Pancreas (tissue), 10 donors: ENCODE measurements at regions not wholly inside any gene's neighbourhood (a gene's known extent, or its start where the extent isn't known, plus 50 kb on each side); places are given as distances from the start of the nearest gene placed in this dataset.

ENCODE experiments used
- ATAC-seq, 4 donors: fragments of 200-7000 bp; cut with Tn5 transposase; one replicate each; pipeline versions ENCODE4 v1.8.0 to v1.9.1; 2020; ENCODE audit warnings: mild to moderate bottlenecking in 4 of 4, moderate library complexity in 4 of 4
- DNase-seq, 6 donors: peaks; one replicate each; pipeline ENCODE4 v3.0.0-alpha.2; 2020
- FAIRE-seq: peaks from 2 replicates; lab custom pipeline; 2012; peaks lifted over from hg19 to GRCh38; lab: Jason Lieb, UNC
- H3K27ac ChIP-seq, 4 donors: fragments of 200-600 bp; sonication (generic); 1 replicate in 3 of 4; 2 replicates in 1 of 4; pipeline versions ENCODE4 v1.5.0 to v1.8.0; 2020
- H3K27me3 ChIP-seq, 4 donors: fragments of 200-600 bp; one replicate each; pipeline ENCODE4 v1.8.0; 2021
- H3K36me3 ChIP-seq, 3 donors: fragments of 200-600 bp; sonication (generic) in 1 of 3; one replicate each; pipeline versions ENCODE4 v1.5.0 to v1.8.0; 2020 to 2021
- H3K4me1 ChIP-seq, 3 donors: fragments of 200-600 bp; one replicate each; pipeline ENCODE4 v1.8.0; 2021
- H3K4me3 ChIP-seq, 4 donors: fragments of 200-600 bp; sonication (generic) in 2 of 4; one replicate each; pipeline versions ENCODE4 v1.5.0 to v1.8.0; 2020 to 2021
- H3K9me3 ChIP-seq, 4 donors: fragments of 200-600 bp; one replicate each; pipeline ENCODE4 v1.8.0; 2021
- WGBS, 2 donors: extraction: QIAGEN DNeasy Blood & Tissue Kit; methylation state at CpG; one replicate each; pipeline ENCODE4 v1.1.7; 2013; 5-methylcytosine and 5-hydroxymethylcytosine counted together
- intact Hi-C, 3 donors: fragments of 100-400 bp; cut with DNase I; formaldehyde crosslinking; loops; one replicate each; pipeline versions ENCODE4 v1.11.1 to v1.14.2; 2022
- TF ChIP-seq, protein P1 (sequence below), 4 donors: fragments of 200-600 bp; sonication (generic) in 3 of 4; IDR thresholded peaks; one replicate each; pipeline versions ENCODE4 v1.5.0 to v1.8.0; 2021; ENCODE audit warnings: antibody characterized with exemption in 4 of 4
- donor health status: healthy with polysubstance abuse.
- donor health status: DM: no; HTN: no; CAD: no; lungs with moderate emphysema.
- donor health status: DM: no; HTN: no; CAD: no.
- donor health status: control.
- donor health status: control.
- donor health status: Bipolar disorder and iron deficiency.
- donor health status: DM: yes; HTN: yes; CAD: no.
- donor health status: DM: no; HTN: no; CAD: no.
- donor health status: DM: no; HTN: no; CAD: no.
- donor health status: DM: yes; HTN: yes; CAD: no.

DNA sequence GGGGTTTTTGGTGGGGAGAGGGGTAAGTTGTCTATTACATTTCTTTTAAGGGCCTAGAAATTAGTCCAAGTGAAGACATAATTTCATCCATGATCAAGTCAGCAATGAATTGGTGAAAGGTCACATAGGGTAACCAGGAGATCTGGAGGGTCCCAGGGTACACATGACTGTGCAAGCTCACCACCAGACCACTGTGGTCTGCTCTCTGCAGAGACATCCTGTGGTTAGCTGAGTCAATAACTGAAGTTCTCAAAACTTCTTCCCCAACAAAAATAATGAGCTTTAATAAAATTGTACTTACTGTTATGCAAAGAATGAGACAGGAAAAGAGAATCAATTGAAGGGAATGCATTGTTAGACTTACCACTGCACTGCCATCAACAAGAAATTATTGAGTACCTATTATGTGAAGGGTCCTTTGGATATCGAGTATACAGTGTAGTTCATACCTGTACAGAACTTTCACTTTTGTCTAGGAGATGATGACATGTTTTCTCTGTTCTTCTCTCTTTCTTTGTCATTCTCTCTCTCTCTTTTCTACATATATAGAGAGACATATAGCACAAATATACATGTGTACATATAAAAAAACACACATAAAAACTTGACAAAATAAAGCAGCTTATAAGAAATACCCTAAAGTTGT is 209.8 kb downstream of the GJA1 start:
- 64 to 72% methylated on average over 1 of the region's 1 CpG for WGBS, 2 donors

DNA sequence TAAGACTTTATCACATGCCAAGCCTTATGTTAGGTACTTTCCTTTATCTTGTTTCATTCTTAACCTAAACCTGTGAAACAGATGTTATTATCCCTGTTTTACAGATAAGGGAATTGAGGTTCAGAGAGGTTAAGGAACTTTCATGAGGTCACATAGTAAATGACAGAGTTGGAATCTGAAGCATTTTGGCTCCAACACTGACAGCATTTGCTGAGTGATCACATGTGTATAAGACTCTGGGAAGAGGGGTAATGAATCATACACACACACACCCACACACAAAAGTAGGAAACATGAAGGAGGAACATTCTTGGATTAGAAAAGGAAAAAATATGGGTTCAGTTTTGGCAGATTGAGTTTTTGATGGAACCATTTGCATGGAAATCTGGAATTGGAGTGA is 212.5 kb downstream of the GJA1 start:
- no peak for FAIRE-seq
- no peaks in the 10 kb centered on the region for H3K36me3 ChIP-seq
- DNase-seq, result no peak
- no peak overlapping the region for H3K4me3 ChIP-seq
- no peaks in the 10 kb centered on the region for H3K4me1 ChIP-seq
- ATAC-seq, result no peak
- no peak overlapping the region for H3K27ac ChIP-seq
- intact Hi-C loops, result no loop called here
- H3K9me3 ChIP-seq, result no peaks in the 10 kb centered on the region
- no peaks in the 10 kb centered on the region for H3K27me3 ChIP-seq
- TF ChIP-seq, protein P1, sequence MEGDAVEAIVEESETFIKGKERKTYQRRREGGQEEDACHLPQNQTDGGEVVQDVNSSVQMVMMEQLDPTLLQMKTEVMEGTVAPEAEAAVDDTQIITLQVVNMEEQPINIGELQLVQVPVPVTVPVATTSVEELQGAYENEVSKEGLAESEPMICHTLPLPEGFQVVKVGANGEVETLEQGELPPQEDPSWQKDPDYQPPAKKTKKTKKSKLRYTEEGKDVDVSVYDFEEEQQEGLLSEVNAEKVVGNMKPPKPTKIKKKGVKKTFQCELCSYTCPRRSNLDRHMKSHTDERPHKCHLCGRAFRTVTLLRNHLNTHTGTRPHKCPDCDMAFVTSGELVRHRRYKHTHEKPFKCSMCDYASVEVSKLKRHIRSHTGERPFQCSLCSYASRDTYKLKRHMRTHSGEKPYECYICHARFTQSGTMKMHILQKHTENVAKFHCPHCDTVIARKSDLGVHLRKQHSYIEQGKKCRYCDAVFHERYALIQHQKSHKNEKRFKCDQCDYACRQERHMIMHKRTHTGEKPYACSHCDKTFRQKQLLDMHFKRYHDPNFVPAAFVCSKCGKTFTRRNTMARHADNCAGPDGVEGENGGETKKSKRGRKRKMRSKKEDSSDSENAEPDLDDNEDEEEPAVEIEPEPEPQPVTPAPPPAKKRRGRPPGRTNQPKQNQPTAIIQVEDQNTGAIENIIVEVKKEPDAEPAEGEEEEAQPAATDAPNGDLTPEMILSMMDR (IDR thresholded peaks at IDR 0.05), result no peak

More for the DNA sequence above, 209.8 kb downstream of the GJA1 start:
- Histone ChIP-seq H3K4me1 (no peaks in the 10 kb centered on the region), H3K36me3 (no peaks in the 10 kb centered on the region), H3K27ac (no peak overlapping the region), H3K27me3 (no peaks in the 10 kb centered on the region), H3K4me3 (no peak overlapping the region), H3K9me3 (no peaks in the 10 kb centered on the region)
- no peak for ATAC-seq
- DNase-seq, result no peak
- TF ChIP-seq, protein P1 (IDR thresholded peaks at IDR 0.05), result no peak
- no peak for FAIRE-seq
- intact Hi-C loops, result no loop called here

DNA sequence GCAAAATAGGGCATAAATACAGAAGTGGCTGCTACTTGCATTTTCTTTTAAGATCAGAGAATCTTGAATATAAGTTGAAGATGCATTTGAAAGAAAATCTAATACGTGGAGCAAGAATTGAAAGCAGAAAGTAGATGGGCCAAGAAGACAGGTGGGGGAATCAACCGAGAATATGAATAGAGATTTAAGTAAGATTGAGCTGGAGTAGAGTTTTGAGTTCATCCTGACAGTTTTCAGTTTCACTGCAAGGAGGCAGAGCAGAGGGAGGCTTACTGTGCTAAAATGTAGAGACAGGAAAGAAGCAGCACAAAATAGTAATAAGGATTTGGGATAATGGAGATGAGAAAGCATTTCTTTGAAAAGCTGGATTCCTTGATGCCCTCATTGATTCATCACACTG is 214.5 kb downstream of the GJA1 start:
- TF ChIP-seq, protein P1 (IDR thresholded peaks at IDR 0.05), result no peak
- H3K4me3 ChIP-seq, result no peak overlapping the region
- no peaks in the 10 kb centered on the region for H3K36me3 ChIP-seq
- no peak overlapping the region for H3K27ac ChIP-seq
- WGBS, 2 donors, result 68 to 74% methylated on average over 2 of the region's 2 CpGs
- H3K9me3 ChIP-seq, result no peaks in the 10 kb centered on the region
- no peaks in the 10 kb centered on the region for H3K27me3 ChIP-seq
- no peak for DNase-seq
- ATAC-seq, result no peak
- FAIRE-seq, result no peak
- no peaks in the 10 kb centered on the region for H3K4me1 ChIP-seq
- intact Hi-C loops, result no loop called here

DNA sequence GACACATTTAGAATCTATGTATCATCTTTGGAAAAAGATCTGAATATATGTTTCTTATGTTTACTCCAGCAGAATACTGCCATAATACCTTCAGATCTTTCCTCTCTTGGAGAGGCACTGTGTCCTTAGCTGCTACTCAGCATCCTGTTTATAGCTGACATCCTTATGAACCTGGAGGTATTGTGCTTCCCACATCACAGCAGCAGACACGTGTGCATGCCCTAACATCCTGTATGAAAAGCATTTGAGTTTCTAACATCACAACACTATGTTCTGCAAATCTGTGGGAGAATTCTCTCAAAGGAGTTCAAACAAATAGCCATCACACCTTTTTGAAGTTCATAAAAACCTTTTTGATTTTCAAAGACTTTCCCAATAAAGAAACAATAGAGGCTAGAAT is 216.0 kb downstream of the GJA1 start:
- no peaks in the 10 kb centered on the region for H3K27me3 ChIP-seq
- no peak for FAIRE-seq
- no peaks in the 10 kb centered on the region for H3K9me3 ChIP-seq
- 36 to 39% methylated on average over 1 of the region's 1 CpG for WGBS, 2 donors
- no peak overlapping the region for H3K27ac ChIP-seq
- H3K4me1 ChIP-seq, result no peaks in the 10 kb centered on the region
- intact Hi-C loops, result no loop called here
- no peaks in the 10 kb centered on the region for H3K36me3 ChIP-seq
- DNase-seq, result no peak
- TF ChIP-seq, protein P1 (IDR thresholded peaks at IDR 0.05), result no peak
- H3K4me3 ChIP-seq, result no peak overlapping the region
- no peak for ATAC-seq

DNA sequence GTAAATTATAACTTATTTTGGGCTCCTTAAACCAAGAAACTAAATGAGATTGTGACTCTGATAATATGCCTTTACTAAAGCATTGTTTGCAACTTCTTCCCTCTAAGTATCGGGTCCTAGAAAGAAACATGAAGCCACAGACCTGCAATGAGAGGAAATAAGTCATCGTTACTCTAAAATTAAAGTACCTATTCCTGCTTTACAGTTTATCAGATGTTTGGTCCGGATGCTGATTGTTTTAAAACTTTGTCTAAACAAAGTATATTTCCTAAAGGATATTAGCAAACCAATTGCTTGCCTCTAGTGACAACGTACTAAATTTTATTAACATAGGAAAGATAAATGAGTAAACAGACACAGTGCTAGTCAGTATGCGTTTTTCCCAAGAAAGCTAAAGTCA is 216.8 kb downstream of the GJA1 start:
- TF ChIP-seq, protein P1 (IDR thresholded peaks at IDR 0.05), result no peak
- Histone ChIP-seq H3K27ac (no peak overlapping the region), H3K36me3 (no peaks in the 10 kb centered on the region), H3K4me3 (no peak overlapping the region), H3K4me1 (no peaks in the 10 kb centered on the region), H3K27me3 (no peaks in the 10 kb centered on the region), H3K9me3 (no peaks in the 10 kb centered on the region)
- no peak for FAIRE-seq
- ATAC-seq, result no peak
- intact Hi-C loops, result no loop called here
- WGBS, 2 donors, result 29 to 31% methylated on average over 5 of the region's 5 CpGs
- DNase-seq, result no peak
